Colonic mucosa (tissue), 4 donors: ENCODE measurements at regions not wholly inside any gene's neighbourhood (a gene's known extent, or its start where the extent isn't known, plus 50 kb on each side); places are given as distances from the start of the nearest gene placed in this dataset.

Source experiments
- DNase-seq: peaks from one replicate; pipeline ENCODE4 v3.0.0-alpha.2; 2020
- H3K27ac ChIP-seq: fragments of 200-600 bp; one replicate; pipeline ENCODE4 v1.8.0; 2021
- H3K27me3 ChIP-seq: fragments of 200-600 bp; one replicate; pipeline ENCODE4 v1.8.0; 2021
- H3K36me3 ChIP-seq: fragments of 200-600 bp; one replicate; pipeline ENCODE4 v1.8.0; 2021
- H3K4me1 ChIP-seq: fragments of 200-600 bp; one replicate; pipeline ENCODE4 v1.8.0; 2021; ENCODE audit warnings: mild to moderate bottlenecking
- H3K4me3 ChIP-seq: fragments of 200-600 bp; one replicate; pipeline ENCODE4 v1.8.0; 2021
- H3K9ac ChIP-seq, 2 donors: one replicate each; pipeline ENCODE4 v1.7.0; 2013; ENCODE audit warnings: control low read depth in 2 of 2, low read depth in 2 of 2, low read length in 2 of 2
- H3K9me3 ChIP-seq: fragments of 200-600 bp; one replicate; pipeline ENCODE4 v1.8.0; 2021
- CTCF ChIP-seq: fragments of 200-600 bp; IDR thresholded peaks from one replicate; pipeline ENCODE4 v1.8.0; 2022; ENCODE audit warnings: antibody characterized with exemption, mild to moderate bottlenecking
- intact Hi-C: fragments of 100-400 bp; cut with DNase I; formaldehyde crosslinking; loops from one replicate; pipeline ENCODE4 v1.14.1; 2022
- donor health status: healthy.
- donor health status: DM: no; HTN: no; CAD: no.
- donor health status: DM: no; HTN: no; CAD: no.

GRCh38 chr20:36090223-36090622 lies 64.3 kb upstream of the EPB41L1 start:
- TF ChIP-seq CTCF, result no peak
- H3K4me1 ChIP-seq, result peaks cover 10% of the 10 kb centered on the region
- H3K4me3 ChIP-seq, result no peak overlapping the region
- no peaks in the 10 kb centered on the region for H3K9me3 ChIP-seq
- no peak overlapping the region for H3K9ac ChIP-seq
- H3K27ac ChIP-seq, result no peak overlapping the region
- no peaks in the 10 kb centered on the region for H3K36me3 ChIP-seq
- H3K27me3 ChIP-seq, result no peaks in the 10 kb centered on the region
- DNase-seq, result no peak
- intact Hi-C loops, result no loop called here

GRCh38 chr20:36091561-36092397 lies 62.8 kb upstream of the EPB41L1 start:
- intact Hi-C loops, result no loop called here
- no peaks in the 10 kb centered on the region for H3K9me3 ChIP-seq
- peaks cover 7% of the 10 kb centered on the region for H3K4me1 ChIP-seq
- H3K9ac ChIP-seq, result peak overlapping the region; percentile 54 to 66
- no peak for DNase-seq
- H3K4me3 ChIP-seq, result peak overlapping the region; percentile 69
- TF ChIP-seq CTCF, result no peak
- H3K27me3 ChIP-seq, result no peaks in the 10 kb centered on the region
- H3K27ac ChIP-seq, result peak overlapping the region; percentile 86
- H3K36me3 ChIP-seq, result no peaks in the 10 kb centered on the region

GRCh38 chr20:36092398-36093024 lies 62.0 kb upstream of the EPB41L1 start:
- no peak for TF ChIP-seq CTCF
- intact Hi-C loops, result no loop called here
- peaks cover 11% of the 10 kb centered on the region for H3K4me1 ChIP-seq
- peak overlapping the region; percentile 86 for H3K27ac ChIP-seq
- no peaks in the 10 kb centered on the region for H3K27me3 ChIP-seq
- H3K9ac ChIP-seq, result peak overlapping the region; percentile 82 to 86
- H3K36me3 ChIP-seq, result no peaks in the 10 kb centered on the region
- H3K4me3 ChIP-seq, result peak overlapping the region; percentile 69
- no peaks in the 10 kb centered on the region for H3K9me3 ChIP-seq
- DNase-seq, result no peak

DNA sequence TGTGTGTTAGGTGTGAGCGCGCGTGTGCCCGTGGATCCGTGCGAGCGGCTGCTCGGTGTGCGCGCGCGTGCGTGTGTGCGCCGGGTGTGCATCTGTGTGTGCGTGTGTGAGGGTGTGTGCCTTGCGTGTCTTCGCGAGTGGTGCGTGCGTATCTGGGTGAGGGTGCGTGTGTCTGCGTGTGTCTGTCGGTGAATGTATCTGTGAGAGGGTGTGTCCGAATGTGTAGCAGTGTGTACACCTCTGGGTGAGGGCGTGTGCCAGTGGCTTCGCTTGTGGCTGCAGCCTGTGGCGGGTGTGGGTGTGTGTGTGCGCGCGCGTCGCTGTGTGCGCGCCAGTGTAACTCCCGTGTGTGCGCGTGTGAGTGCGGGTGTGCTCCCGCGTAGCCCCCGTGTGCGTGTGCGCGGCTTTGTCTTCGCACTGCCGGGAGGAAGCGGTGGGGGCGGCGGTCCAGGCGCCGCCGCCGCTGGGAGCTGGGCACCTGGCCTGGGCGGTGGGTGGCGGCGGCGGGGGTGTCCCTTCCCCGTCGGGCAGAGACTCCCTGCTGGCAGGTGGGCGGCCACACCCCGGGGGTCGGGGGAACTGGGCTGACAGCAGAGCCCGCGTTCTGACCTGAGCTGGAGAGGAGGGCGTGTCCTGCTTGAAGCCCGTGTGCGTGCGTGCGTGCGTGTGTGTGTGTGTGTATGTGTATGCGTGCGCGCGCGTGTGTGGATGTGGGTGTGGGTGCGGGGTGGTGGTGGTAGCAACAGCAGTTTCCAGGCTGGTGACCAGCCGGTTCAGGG lies 61.3 kb upstream of the EPB41L1 start:
- Histone ChIP-seq H3K9me3 (no peaks in the 10 kb centered on the region), H3K4me3 (peak overlapping the region; percentile 69), H3K36me3 (no peaks in the 10 kb centered on the region), H3K27me3 (no peaks in the 10 kb centered on the region), H3K9ac (peak overlapping the region; percentile 82 to 86), H3K27ac (peak overlapping the region; percentile 86), H3K4me1 (peaks cover 18% of the 10 kb centered on the region)
- intact Hi-C loops, result no loop called here
- no peak for TF ChIP-seq CTCF
- DNase-seq, result peak; percentile 73

- Histone ChIP-seq H3K4me1 (peaks cover 24% of the 10 kb centered on the region), H3K36me3 (no peaks in the 10 kb centered on the region), H3K27ac (peak overlapping the region; percentile 86), H3K9me3 (no peaks in the 10 kb centered on the region), H3K27me3 (no peaks in the 10 kb centered on the region), H3K9ac (peak overlapping the region; percentile 15 to 86), H3K4me3 (peak overlapping the region; percentile 69)
- no peak for TF ChIP-seq CTCF
- intact Hi-C loops, result no loop called here
- DNase-seq, result no peak
Measured at GRCh38 chr20:36093804-36094145, 60.8 kb upstream of the EPB41L1 start.
